Liver (tissue), 8 donors: ENCODE measurements at regions not wholly inside any gene's neighbourhood (a gene's known extent, or its start where the extent isn't known, plus 50 kb on each side); places are given as distances from the start of the nearest gene placed in this dataset.

Source experiments
- DNase-seq: peaks from one replicate; pipeline ENCODE4 v3.0.0-alpha.2; 2017; ENCODE audit warnings: low spot score
- H3K27ac ChIP-seq, 2 donors: one replicate each; pipeline ENCODE4 v1.7.0; 2013; ENCODE audit warnings: inconsistent platforms in 2 of 2, low read length in 2 of 2, control low read depth in 1 of 2, low read depth in 1 of 2, mild to moderate bottlenecking in 1 of 2
- H3K27me3 ChIP-seq, 4 donors: one replicate each; pipeline versions ENCODE4 v1.6.1 to v1.7.0; 2013; ENCODE audit warnings: low read length in 3 of 4, inconsistent platforms in 1 of 4, mild to moderate bottlenecking in 1 of 4, moderate library complexity in 1 of 4; ENCODE audit not compliant: control insufficient read depth in 4 of 4, insufficient read depth in 4 of 4
- H3K36me3 ChIP-seq, 4 donors: one replicate each; pipeline versions ENCODE4 v1.6.1 to v1.7.0; 2013; ENCODE audit warnings: low read length in 3 of 4, mild to moderate bottlenecking in 3 of 4, low read depth in 1 of 4, moderate library complexity in 1 of 4; ENCODE audit not compliant: control insufficient read depth in 4 of 4, insufficient read depth in 3 of 4
- H3K4me1 ChIP-seq, 4 donors: one replicate each; pipeline versions ENCODE4 v1.6.1 to v1.7.0; 2013; ENCODE audit warnings: low read length in 3 of 4, mild to moderate bottlenecking in 3 of 4, moderate library complexity in 1 of 4; ENCODE audit not compliant: control insufficient read depth in 4 of 4, insufficient read depth in 4 of 4
- H3K4me3 ChIP-seq, 3 donors: one replicate each; pipeline versions ENCODE4 v1.6.1 to v1.7.0; 2013; ENCODE audit warnings: low read length in 3 of 3, control low read depth in 1 of 3, low read depth in 1 of 3, mild to moderate bottlenecking in 1 of 3
- H3K9ac ChIP-seq, 2 donors: one replicate each; pipeline ENCODE4 v1.7.0; 2013; ENCODE audit warnings: low read length in 2 of 2, mild to moderate bottlenecking in 2 of 2, moderate library complexity in 2 of 2, control low read depth in 1 of 2, low read depth in 1 of 2
- H3K9me3 ChIP-seq, 4 donors: one replicate each; pipeline versions ENCODE4 v1.6.1 to v1.7.0; 2013; ENCODE audit warnings: low read length in 3 of 4; ENCODE audit not compliant: control insufficient read depth in 4 of 4
- ATF3 ChIP-seq: IDR thresholded peaks from 2 replicates; pipeline ENCODE4 v1.6.1; 2016; ENCODE audit warnings: antibody characterized with exemption
- CTCF ChIP-seq: fragments of 150-350 bp; IDR thresholded peaks from 2 replicates; pipeline ENCODE4 v1.5.1; 2017; ENCODE audit warnings: improper control_type of control experiment, low read depth, low read length; ENCODE audit not compliant: missing input control
- EGR1 ChIP-seq, 2 donors: IDR thresholded peaks; 2 replicates each; pipeline ENCODE4 v1.6.1; 2016 to 2018; ENCODE audit warnings: antibody characterized with exemption in 2 of 2, low read depth in 2 of 2
- FOXA1 ChIP-seq: IDR thresholded peaks from 2 replicates; pipeline ENCODE4 v1.6.1; 2016; ENCODE audit warnings: antibody characterized with exemption
- FOXA2 ChIP-seq: IDR thresholded peaks from 2 replicates; pipeline ENCODE4 v1.6.1; 2016; ENCODE audit warnings: antibody characterized with exemption
- GABPA ChIP-seq, 2 donors: IDR thresholded peaks in 1 of 2; conservative IDR thresholded peaks in 1 of 2; 2 replicates each; pipeline ENCODE4 v1.6.1; 2016; ENCODE audit warnings: antibody characterized with exemption in 2 of 2, mild to moderate bottlenecking in 1 of 2, moderate library complexity in 1 of 2
- HNF4A ChIP-seq, 2 donors: conservative IDR thresholded peaks; 2 replicates each; pipeline ENCODE4 v1.6.1; 2016; ENCODE audit warnings: antibody characterized with exemption in 2 of 2, mild to moderate bottlenecking in 2 of 2
- HNF4G ChIP-seq: IDR thresholded peaks from 2 replicates; pipeline ENCODE4 v1.6.1; 2016; ENCODE audit warnings: antibody characterized with exemption
- JUND ChIP-seq, 2 donors: IDR thresholded peaks; 2 replicates each; pipeline ENCODE4 v1.6.1; 2016; ENCODE audit warnings: antibody characterized with exemption in 2 of 2
- MAX ChIP-seq: IDR thresholded peaks from 2 replicates; pipeline ENCODE4 v1.6.1; 2016; ENCODE audit warnings: antibody characterized with exemption
- NR2F2 ChIP-seq: IDR thresholded peaks from 2 replicates; pipeline ENCODE4 v1.6.1; 2016; ENCODE audit warnings: antibody characterized with exemption
- RAD21 ChIP-seq, 2 donors: IDR thresholded peaks; 2 replicates each; pipeline ENCODE4 v1.6.1; 2016; ENCODE audit warnings: antibody characterized with exemption in 2 of 2, mild to moderate bottlenecking in 2 of 2
- RXRA ChIP-seq, 2 donors: IDR thresholded peaks; 2 replicates each; pipeline ENCODE4 v1.6.1; 2017 to 2018; ENCODE audit warnings: antibody characterized with exemption in 2 of 2, mild to moderate bottlenecking in 1 of 2
- SP1 ChIP-seq: IDR thresholded peaks from 2 replicates; pipeline ENCODE4 v1.6.1; 2018; ENCODE audit warnings: antibody characterized with exemption, mild to moderate bottlenecking
- TAF1 ChIP-seq: conservative IDR thresholded peaks from 2 replicates; pipeline ENCODE4 v1.6.1; 2016; ENCODE audit warnings: antibody characterized with exemption, mild to moderate bottlenecking
- YY1 ChIP-seq: IDR thresholded peaks from 2 replicates; pipeline ENCODE4 v1.6.1; 2016; ENCODE audit warnings: antibody characterized with exemption, mild to moderate bottlenecking
- WGBS: extraction: QIAGEN DNeasy Blood & Tissue Kit; methylation state at CpG from one replicate; pipeline ENCODE4 v1.1.7; 2013; 5-methylcytosine and 5-hydroxymethylcytosine counted together
- TF ChIP-seq, protein P1 (sequence below): IDR thresholded peaks from 2 replicates; pipeline ENCODE4 v1.6.1; 2016; ENCODE audit warnings: antibody characterized with exemption, mild to moderate bottlenecking
- TF ChIP-seq, protein P2 (sequence below): IDR thresholded peaks from 2 replicates; pipeline ENCODE4 v1.6.1; 2016; ENCODE audit warnings: antibody characterized with exemption
- donor health status: healthy.
- donor health status: healthy.
- donor health status: healthy.
- donor health status: healthy.
- donor health status: healthy.

DNA sequence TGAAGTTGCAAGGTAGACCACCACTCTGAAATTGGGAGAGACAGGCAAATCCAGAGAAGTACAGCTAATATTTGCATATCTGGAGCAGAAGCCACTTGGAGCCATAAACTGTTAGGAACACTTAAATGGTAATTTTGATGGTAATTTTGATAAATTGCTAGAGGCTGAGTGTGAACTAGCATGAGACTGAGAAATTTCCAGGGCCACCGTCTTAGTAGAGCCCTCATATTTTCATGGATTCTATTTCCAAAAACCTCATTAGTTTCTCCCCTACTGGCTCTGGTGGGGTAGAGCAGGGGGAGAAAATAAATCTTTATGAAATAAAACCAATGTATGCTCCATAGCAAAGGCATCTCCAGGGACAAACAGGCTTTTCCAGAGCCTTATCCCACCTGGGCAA, 429.4 kb upstream of the DIPK2B start:
- 91% methylated on average over 1 of the region's 1 CpG for WGBS
- DNase-seq: no peak
- no peaks in the 10 kb centered on the region for H3K36me3 ChIP-seq
- no peak overlapping the region for H3K27ac ChIP-seq
- H3K27me3 ChIP-seq: peaks cover 0 to 5% (median 0%) of the 10 kb centered on the region in 4 donors
- H3K4me3 ChIP-seq: no peak overlapping the region
- H3K9me3 ChIP-seq: peaks cover 0 to 4% (median 0%) of the 10 kb centered on the region in 4 donors
- no peaks in the 10 kb centered on the region for H3K4me1 ChIP-seq
- no peak for TF ChIP-seq JUND (IDR thresholded peaks at IDR 0.05)
- TF ChIP-seq RXRA (IDR thresholded peaks at IDR 0.05): no peak
- TF ChIP-seq CTCF: no peak
- TF ChIP-seq MAX: no peak
- no peak for TF ChIP-seq GABPA (IDR thresholded peaks at IDR 0.05 in 1 of 2, conservative IDR thresholded peaks at IDR 0.05 in 1 of 2)
- TF ChIP-seq FOXA1: no peak
- TF ChIP-seq, protein P1, sequence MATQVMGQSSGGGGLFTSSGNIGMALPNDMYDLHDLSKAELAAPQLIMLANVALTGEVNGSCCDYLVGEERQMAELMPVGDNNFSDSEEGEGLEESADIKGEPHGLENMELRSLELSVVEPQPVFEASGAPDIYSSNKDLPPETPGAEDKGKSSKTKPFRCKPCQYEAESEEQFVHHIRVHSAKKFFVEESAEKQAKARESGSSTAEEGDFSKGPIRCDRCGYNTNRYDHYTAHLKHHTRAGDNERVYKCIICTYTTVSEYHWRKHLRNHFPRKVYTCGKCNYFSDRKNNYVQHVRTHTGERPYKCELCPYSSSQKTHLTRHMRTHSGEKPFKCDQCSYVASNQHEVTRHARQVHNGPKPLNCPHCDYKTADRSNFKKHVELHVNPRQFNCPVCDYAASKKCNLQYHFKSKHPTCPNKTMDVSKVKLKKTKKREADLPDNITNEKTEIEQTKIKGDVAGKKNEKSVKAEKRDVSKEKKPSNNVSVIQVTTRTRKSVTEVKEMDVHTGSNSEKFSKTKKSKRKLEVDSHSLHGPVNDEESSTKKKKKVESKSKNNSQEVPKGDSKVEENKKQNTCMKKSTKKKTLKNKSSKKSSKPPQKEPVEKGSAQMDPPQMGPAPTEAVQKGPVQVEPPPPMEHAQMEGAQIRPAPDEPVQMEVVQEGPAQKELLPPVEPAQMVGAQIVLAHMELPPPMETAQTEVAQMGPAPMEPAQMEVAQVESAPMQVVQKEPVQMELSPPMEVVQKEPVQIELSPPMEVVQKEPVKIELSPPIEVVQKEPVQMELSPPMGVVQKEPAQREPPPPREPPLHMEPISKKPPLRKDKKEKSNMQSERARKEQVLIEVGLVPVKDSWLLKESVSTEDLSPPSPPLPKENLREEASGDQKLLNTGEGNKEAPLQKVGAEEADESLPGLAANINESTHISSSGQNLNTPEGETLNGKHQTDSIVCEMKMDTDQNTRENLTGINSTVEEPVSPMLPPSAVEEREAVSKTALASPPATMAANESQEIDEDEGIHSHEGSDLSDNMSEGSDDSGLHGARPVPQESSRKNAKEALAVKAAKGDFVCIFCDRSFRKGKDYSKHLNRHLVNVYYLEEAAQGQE: no peak
- TF ChIP-seq, protein P2, sequence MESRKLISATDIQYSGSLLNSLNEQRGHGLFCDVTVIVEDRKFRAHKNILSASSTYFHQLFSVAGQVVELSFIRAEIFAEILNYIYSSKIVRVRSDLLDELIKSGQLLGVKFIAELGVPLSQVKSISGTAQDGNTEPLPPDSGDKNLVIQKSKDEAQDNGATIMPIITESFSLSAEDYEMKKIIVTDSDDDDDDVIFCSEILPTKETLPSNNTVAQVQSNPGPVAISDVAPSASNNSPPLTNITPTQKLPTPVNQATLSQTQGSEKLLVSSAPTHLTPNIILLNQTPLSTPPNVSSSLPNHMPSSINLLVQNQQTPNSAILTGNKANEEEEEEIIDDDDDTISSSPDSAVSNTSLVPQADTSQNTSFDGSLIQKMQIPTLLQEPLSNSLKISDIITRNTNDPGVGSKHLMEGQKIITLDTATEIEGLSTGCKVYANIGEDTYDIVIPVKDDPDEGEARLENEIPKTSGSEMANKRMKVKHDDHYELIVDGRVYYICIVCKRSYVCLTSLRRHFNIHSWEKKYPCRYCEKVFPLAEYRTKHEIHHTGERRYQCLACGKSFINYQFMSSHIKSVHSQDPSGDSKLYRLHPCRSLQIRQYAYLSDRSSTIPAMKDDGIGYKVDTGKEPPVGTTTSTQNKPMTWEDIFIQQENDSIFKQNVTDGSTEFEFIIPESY: no peak
- no peak for TF ChIP-seq SP1
- TF ChIP-seq HNF4A (conservative IDR thresholded peaks at IDR 0.05): no peak
- TF ChIP-seq EGR1 (IDR thresholded peaks at IDR 0.05; ENCODE audit: low read depth in 2 of 2): no peak
- no peak for TF ChIP-seq NR2F2
- no peak for TF ChIP-seq HNF4G
- TF ChIP-seq ATF3: no peak
- TF ChIP-seq RAD21 (IDR thresholded peaks at IDR 0.05): no peak
- no peak for TF ChIP-seq YY1
- TF ChIP-seq TAF1: no peak
- no peak overlapping the region for H3K9ac ChIP-seq

- Histone ChIP-seq H3K36me3 (no peaks in the 10 kb centered on the region), H3K9ac (no peak overlapping the region), H3K27ac (no peak overlapping the region), H3K4me3 (no peak overlapping the region), H3K27me3 (peaks cover 0 to 5% (median 0%) of the 10 kb centered on the region in 4 donors), H3K9me3 (peaks cover 0 to 4% (median 0%) of the 10 kb centered on the region in 4 donors), H3K4me1 (no peaks in the 10 kb centered on the region)
- no peak for DNase-seq
- 66% methylated on average over 1 of the region's 1 CpG for WGBS
- TF ChIP-seq, protein P2: no peak
- no peak for TF ChIP-seq YY1
- no peak for TF ChIP-seq FOXA2
- TF ChIP-seq RXRA (IDR thresholded peaks at IDR 0.05): no peak
- TF ChIP-seq NR2F2: no peak
- TF ChIP-seq, protein P1: no peak
- TF ChIP-seq MAX: no peak
These were observed 427.4 kb upstream of the DIPK2B start for GRCh38 chrX:45628041-45628440.
